ENCODE measurements at regions not wholly inside any gene's neighbourhood (a gene's known extent, or its start where the extent isn't known, plus 50 kb on each side); places are given as distances from the start of the nearest gene placed in this dataset.

DNA sequence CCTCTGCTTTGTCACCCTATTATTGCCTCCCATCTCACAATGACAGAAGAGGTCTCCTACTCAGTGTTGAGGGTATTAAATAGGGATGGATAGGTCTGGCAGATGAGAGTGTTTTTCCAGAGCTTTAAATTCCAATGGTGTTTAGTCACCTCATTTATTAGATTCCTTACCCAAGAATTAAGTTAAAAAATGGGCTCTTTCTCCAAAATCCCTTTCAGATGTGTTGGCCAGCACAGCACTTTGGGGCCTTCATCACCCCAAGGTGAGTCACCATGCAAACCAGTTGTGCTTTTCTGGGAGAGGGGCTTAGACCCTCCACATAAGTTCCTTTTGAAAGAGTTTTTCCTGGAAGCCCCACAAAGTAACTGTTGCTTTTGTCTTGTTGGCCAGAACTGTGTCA, 78.4 kb downstream of the CYP26A1 start:
- intact Hi-C loops (cut with DNase I, micrococcal nuclease): no loop called here
- no peak overlapping the region for H3K27ac Mint-ChIP-seq
- H3K27ac ChIP-seq (ENCODE audit: low read depth in 1 of 2, low read length in 2 of 2): no peak overlapping the region
- no peaks in the 10 kb centered on the region for H3K36me3 Mint-ChIP-seq (ENCODE audit: low read depth)
- H3K36me3 ChIP-seq (ENCODE audit: insufficient read depth, low read length): no peaks in the 10 kb centered on the region
- ChIA-PET CTCF (no interaction called here), POLR2A (no interaction called here)
- H3K4me3 Mint-ChIP-seq: no peak overlapping the region
- H3K9me3 Mint-ChIP-seq: peaks cover 4% of the 10 kb centered on the region
- peaks cover 17% of the 10 kb centered on the region for H3K27me3 Mint-ChIP-seq
- no peaks in the 10 kb centered on the region for H3K27me3 ChIP-seq (ENCODE audit: control insufficient read depth in 1 of 2, insufficient read depth in 2 of 2, low read length in 2 of 2)
- peaks cover 21% of the 10 kb centered on the region for H3K4me1 Mint-ChIP-seq (ENCODE audit: low read depth)
- ATAC-seq (ENCODE audit: poor library complexity) (no peak), DNase-seq (no peak)
- peaks cover 20% of the 10 kb centered on the region for H3K4me1 ChIP-seq (ENCODE audit: insufficient read depth, low read length)
- no peaks in the 10 kb centered on the region for H3K9me3 ChIP-seq (ENCODE audit: control insufficient read depth in 1 of 2, insufficient read depth in 1 of 2, low read length in 2 of 2)
- no peak for TF ChIP-seq CTCF (IDR thresholded peaks at IDR 0.05)
- no peak overlapping the region for H3K4me3 ChIP-seq (ENCODE audit: low read length)

GRCh38 chr10:93154531-93154930, 80.8 kb downstream of the CYP26A1 start:
- peaks cover 11% of the 10 kb centered on the region for H3K27me3 Mint-ChIP-seq
- ChIA-PET POLR2A (no interaction called here), CTCF (no interaction called here)
- peaks cover 20% of the 10 kb centered on the region for H3K4me1 ChIP-seq (ENCODE audit: insufficient read depth, low read length)
- peaks cover 21% of the 10 kb centered on the region for H3K4me1 Mint-ChIP-seq (ENCODE audit: low read depth)
- ATAC-seq (ENCODE audit: poor library complexity): no peak
- H3K27ac Mint-ChIP-seq: no peak overlapping the region
- peaks cover 7% of the 10 kb centered on the region for H3K9me3 Mint-ChIP-seq
- H3K4me3 ChIP-seq (ENCODE audit: low read length): no peak overlapping the region
- H3K27me3 ChIP-seq (ENCODE audit: control insufficient read depth in 1 of 2, insufficient read depth in 2 of 2, low read length in 2 of 2): no peaks in the 10 kb centered on the region
- no peak for DNase-seq
- H3K36me3 ChIP-seq (ENCODE audit: insufficient read depth, low read length): no peaks in the 10 kb centered on the region
- no peak for TF ChIP-seq CTCF (IDR thresholded peaks at IDR 0.05)
- intact Hi-C loops (cut with DNase I, micrococcal nuclease): no loop called here
- H3K4me3 Mint-ChIP-seq: no peak overlapping the region
- H3K27ac ChIP-seq (ENCODE audit: low read depth in 1 of 2, low read length in 2 of 2): no peak overlapping the region
- no peaks in the 10 kb centered on the region for H3K36me3 Mint-ChIP-seq (ENCODE audit: low read depth)
- H3K9me3 ChIP-seq (ENCODE audit: control insufficient read depth in 1 of 2, insufficient read depth in 1 of 2, low read length in 2 of 2): peaks cover 0 to 5% of the 10 kb centered on the region in 2 experiments

- H3K27me3 ChIP-seq (ENCODE audit: control insufficient read depth in 1 of 2, insufficient read depth in 2 of 2, low read length in 2 of 2): peaks cover 0 to 2% of the 10 kb centered on the region in 2 experiments
- peaks cover 0 to 5% of the 10 kb centered on the region in 2 experiments for H3K9me3 ChIP-seq (ENCODE audit: control insufficient read depth in 1 of 2, insufficient read depth in 1 of 2, low read length in 2 of 2)
- Mint-ChIP-seq H3K9me3 (peaks cover 7% of the 10 kb centered on the region), H3K4me3 (no peak overlapping the region), H3K36me3 (ENCODE audit: low read depth) (no peaks in the 10 kb centered on the region), H3K27ac (no peak overlapping the region), H3K4me1 (ENCODE audit: low read depth) (no peaks in the 10 kb centered on the region), H3K27me3 (peaks cover 5% of the 10 kb centered on the region)
- DNase-seq (no peak), ATAC-seq (ENCODE audit: poor library complexity) (no peak)
- H3K27ac ChIP-seq (ENCODE audit: low read depth in 1 of 2, low read length in 2 of 2): no peak overlapping the region
- no peaks in the 10 kb centered on the region for H3K36me3 ChIP-seq (ENCODE audit: insufficient read depth, low read length)
- H3K4me1 ChIP-seq (ENCODE audit: insufficient read depth, low read length): no peaks in the 10 kb centered on the region
- TF ChIP-seq CTCF (IDR thresholded peaks at IDR 0.05): no peak
- intact Hi-C loops (cut with DNase I, micrococcal nuclease): no loop called here
- H3K4me3 ChIP-seq (ENCODE audit: low read length): no peak overlapping the region
- ChIA-PET CTCF (no interaction called here), POLR2A (no interaction called here)
Observed at GRCh38 chr10:93160140-93160539, 86.4 kb downstream of the CYP26A1 start.
